Neural crest cell (in vitro differentiated cells): ENCODE measurements at regions not wholly inside any gene's neighbourhood (a gene's known extent, or its start where the extent isn't known, plus 50 kb on each side); places are given as distances from the start of the nearest gene placed in this dataset.
A peak's percentile ranks its signal among the peaks of the same experiment; 100 is the strongest.

Experiments
- DNase-seq: peaks from one replicate; pipeline ENCODE4 v3.0.0; 2021; ENCODE audit warnings: low read depth, mixed read lengths, low spot score
- H3K27ac Mint-ChIP-seq: one replicate; pipeline ENCODE4 v1.8.0; 2021; ENCODE audit warnings: mild to moderate bottlenecking, mixed read lengths; ENCODE audit not compliant: unreplicated experiment
- H3K27me3 Mint-ChIP-seq: 2 replicates; pipeline ENCODE4 v1.8.0; 2021; ENCODE audit warnings: low read depth, mild to moderate bottlenecking, mixed read lengths
- H3K36me3 Mint-ChIP-seq: 2 replicates; pipeline ENCODE4 v1.8.0; 2021; ENCODE audit warnings: low read depth, mild to moderate bottlenecking, mixed read lengths
- H3K4me1 Mint-ChIP-seq: 2 replicates; pipeline ENCODE4 v1.8.0; 2021; ENCODE audit warnings: mixed read lengths
- H3K4me3 Mint-ChIP-seq: one replicate; pipeline ENCODE4 v1.8.0; 2021; ENCODE audit warnings: mild to moderate bottlenecking, mixed read lengths
- H3K9me3 Mint-ChIP-seq: 2 replicates; pipeline ENCODE4 v1.8.0; 2021; ENCODE audit warnings: mixed read lengths
- CTCF ChIP-seq: fragments of 200-600 bp; sonication (generic); conservative IDR thresholded peaks from 2 replicates; pipeline ENCODE4 v1.5.0; 2021; ENCODE audit warnings: antibody characterized with exemption, mild to moderate bottlenecking

GRCh38 chr1:68321084-68321685 lies 88.9 kb upstream of the WLS start:
- Mint-ChIP-seq H3K36me3 (no peaks in the 10 kb centered on the region), H3K4me1 (peaks cover 16% of the 10 kb centered on the region), H3K4me3 (no peak overlapping the region), H3K27ac (no peak overlapping the region), H3K27me3 (no peaks in the 10 kb centered on the region), H3K9me3 (no peaks in the 10 kb centered on the region)
- TF ChIP-seq CTCF = peak; percentile 79
- peak; percentile 55 for DNase-seq

- DNase-seq = no peak
- no peaks in the 10 kb centered on the region for H3K36me3 Mint-ChIP-seq
Measured at GRCh38 chr1:68320349-68320748, 88.0 kb upstream of the WLS start.

GRCh38 chr1:68319907-68320306 lies 87.6 kb upstream of the WLS start:
- Mint-ChIP-seq H3K4me3 (no peak overlapping the region), H3K36me3 (no peaks in the 10 kb centered on the region), H3K9me3 (no peaks in the 10 kb centered on the region), H3K27ac (no peak overlapping the region), H3K4me1 (peaks cover 19% of the 10 kb centered on the region), H3K27me3 (no peaks in the 10 kb centered on the region)
- TF ChIP-seq CTCF = no peak
- no peak for DNase-seq

More at GRCh38 chr1:68320349-68320748, 88.0 kb upstream of the WLS start:
- Mint-ChIP-seq H3K4me3 (no peak overlapping the region), H3K27ac (no peak overlapping the region), H3K27me3 (no peaks in the 10 kb centered on the region), H3K4me1 (peaks cover 16% of the 10 kb centered on the region), H3K9me3 (no peaks in the 10 kb centered on the region)
- TF ChIP-seq CTCF = no peak

DNA sequence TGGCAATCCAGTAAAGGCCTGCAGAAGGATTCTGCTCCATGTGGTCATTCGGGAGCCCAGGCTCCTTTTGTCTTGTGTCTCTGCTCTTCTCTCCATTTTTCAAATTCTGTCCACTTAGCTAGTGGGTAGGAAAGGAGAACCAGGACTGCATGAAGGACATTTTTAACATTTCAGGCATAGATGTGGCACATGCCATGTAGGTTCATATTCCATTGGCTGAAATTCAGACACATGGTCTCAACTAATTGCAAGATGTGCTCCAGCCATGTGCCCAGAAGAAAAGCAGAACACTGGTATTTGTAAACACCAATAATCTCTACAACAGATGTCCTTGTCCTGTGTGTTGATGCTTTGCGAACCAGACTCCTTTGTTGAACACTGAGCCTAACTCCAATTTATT lies 85.2 kb upstream of the WLS start:
- Mint-ChIP-seq H3K27me3 (no peaks in the 10 kb centered on the region), H3K4me3 (no peak overlapping the region), H3K36me3 (no peaks in the 10 kb centered on the region), H3K4me1 (peaks cover 38% of the 10 kb centered on the region), H3K27ac (no peak overlapping the region), H3K9me3 (no peaks in the 10 kb centered on the region)
- no peak for TF ChIP-seq CTCF
- DNase-seq = no peak

DNA sequence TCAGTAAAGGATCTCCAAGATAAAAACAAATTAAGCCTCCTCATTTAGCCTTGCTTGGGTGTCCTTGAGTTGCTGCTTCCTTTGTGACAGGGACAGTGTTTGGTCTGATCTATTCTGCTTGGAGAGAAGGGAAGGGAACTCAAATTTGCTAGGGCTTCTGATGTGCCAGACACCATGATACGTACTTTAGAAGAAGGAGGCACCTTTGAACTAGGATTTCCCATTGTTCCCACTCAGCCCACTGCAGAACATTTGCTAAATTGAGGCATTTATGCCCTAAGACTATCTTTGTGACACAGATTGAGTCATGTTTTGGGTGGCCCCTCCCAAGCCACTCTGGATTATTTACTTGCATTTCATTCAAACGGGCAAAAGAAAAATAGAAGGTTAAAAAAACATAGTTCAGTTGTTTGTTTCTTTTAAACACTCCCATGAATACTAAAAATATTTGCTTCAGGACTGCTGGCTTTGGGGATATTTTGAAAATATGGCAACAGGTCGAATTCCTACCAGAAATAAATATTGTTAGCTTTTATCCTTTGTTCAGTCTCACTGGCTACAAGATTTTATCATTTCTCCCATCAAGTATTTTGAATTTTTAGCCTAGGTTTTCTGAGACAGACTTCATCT lies 81.9 kb upstream of the WLS start:
- no peaks in the 10 kb centered on the region for H3K9me3 Mint-ChIP-seq
- no peak for TF ChIP-seq CTCF
- DNase-seq = no peak
- no peaks in the 10 kb centered on the region for H3K36me3 Mint-ChIP-seq
- peak overlapping the region; percentile 93 for H3K27ac Mint-ChIP-seq
- H3K4me1 Mint-ChIP-seq = peaks cover 22% of the 10 kb centered on the region
- H3K4me3 Mint-ChIP-seq = peak overlapping the region; percentile 73
- H3K27me3 Mint-ChIP-seq = no peaks in the 10 kb centered on the region
